ENCODE measurements at regions not wholly inside any gene's neighbourhood (a gene's known extent, or its start where the extent isn't known, plus 50 kb on each side); places are given as distances from the start of the nearest gene placed in this dataset.
"Not testable (repeated sequence)": the region's sequence is repeated elsewhere in the genome, so short reads cannot be mapped to it uniquely, and the experiment has no call there.

DNA sequence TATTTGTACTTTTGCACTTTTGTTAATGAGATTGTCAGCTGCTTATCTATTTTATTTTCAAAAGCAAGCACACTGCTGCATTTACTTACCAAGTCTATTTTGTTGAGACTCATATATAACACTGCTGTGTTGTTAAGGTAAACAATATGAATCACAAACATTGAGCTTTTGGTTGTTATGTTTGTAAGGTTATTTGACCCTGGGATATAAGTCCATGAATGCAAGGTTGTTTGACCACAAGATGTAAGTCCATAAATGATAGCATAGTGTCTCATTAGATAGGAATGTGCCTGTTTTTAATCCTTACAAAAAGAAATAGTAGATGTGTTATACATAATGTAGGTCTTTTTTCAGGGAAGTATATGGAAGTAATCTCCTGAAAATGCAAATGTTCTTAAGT lies 845.9 kb downstream of the CDH9 start:
- no peak for DNase-seq

DNA sequence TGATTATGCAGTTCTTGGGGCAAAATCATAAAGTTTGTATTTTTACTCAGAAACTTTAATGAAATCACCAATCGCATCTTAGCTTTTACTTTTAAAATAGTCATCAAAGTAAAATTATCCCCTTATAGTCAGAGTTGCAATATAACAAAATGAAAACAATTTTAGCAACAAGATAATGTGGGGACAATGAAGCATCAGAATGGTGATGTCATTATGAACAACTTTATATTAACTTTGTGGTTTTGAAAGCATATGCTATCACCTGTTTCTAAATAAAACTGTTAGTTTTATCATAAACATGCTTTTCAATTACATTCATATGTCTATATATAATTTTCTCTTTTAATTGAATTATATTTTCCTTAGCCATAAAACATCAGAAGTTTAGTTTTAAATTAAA lies 856.8 kb downstream of the CDH9 start:
- no peak for DNase-seq

GRCh38 chr5:26148569-26149107 lies 889.7 kb downstream of the CDH9 start:
- no peak for DNase-seq

GRCh38 chr5:26143259-26143658 lies 895.1 kb downstream of the CDH9 start:
- no peak for DNase-seq

- DNase-seq = no peak
Measured at GRCh38 chr5:26121338-26121737, 917.0 kb downstream of the CDH9 start.

DNA sequence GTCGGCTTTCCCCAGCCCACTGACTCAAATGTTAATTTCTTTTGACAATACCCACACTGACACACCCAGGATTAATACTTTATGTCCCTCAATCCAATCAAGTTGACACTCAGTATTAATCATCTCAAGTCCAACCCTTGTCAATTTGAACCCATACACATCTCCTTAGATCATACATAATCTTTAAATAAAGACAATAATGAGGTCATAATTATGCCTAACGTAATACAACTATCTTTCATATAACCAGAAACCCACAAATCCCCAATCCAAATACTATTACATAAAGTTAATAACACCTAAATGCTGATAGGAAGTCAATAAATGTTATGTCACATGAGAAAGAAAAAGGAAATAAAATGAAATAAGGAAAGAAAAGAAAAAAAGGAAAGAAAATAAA lies 934.2 kb downstream of the CDH9 start:
- no peak for DNase-seq

DNA sequence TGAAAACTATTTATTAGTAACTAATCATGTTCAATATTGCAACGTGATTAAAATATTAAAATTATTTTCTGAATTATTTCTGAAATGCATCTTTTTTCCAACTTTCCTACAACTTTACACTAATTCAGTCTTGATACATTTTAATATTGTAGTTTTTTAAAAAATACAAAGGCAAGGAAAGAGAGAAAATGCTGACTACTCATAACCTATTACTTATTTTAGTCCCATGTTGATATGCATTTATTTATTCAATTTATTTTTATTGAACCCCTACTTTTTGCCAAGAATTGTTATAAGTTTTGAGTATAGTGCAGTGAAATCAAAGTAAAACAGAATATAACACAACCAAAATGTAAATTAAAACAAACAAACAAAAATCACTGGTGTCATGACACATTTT lies 978.2 kb downstream of the CDH9 start:
- no peak for DNase-seq

GRCh38 chr5:26054594-26054993 lies 983.8 kb downstream of the CDH9 start:
- DNase-seq = no peak

DNA sequence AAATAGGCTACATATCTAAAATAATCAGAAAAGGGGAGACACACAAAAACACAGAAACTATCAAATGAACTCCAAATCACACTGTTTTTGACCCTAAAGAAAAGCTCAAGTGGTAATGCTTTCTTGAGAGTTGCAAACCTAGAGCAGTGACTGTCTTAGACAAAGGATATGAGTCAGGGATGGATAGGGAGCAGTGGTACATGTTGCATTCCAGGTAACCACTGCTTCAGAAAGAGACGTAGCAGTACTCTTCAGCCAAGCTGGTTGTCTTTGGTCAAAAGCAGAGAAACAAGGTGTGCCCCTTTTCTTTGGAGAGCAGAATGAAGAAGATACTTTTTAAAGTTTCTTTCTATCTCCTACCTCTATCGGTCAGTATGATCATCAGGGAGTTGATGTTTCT lies 1003.6 kb downstream of the CDH9 start:
- no peak for DNase-seq

GRCh38 chr5:26031481-26031880 lies 1006.9 kb downstream of the CDH9 start:
- DNase-seq = no peak

- no peak for DNase-seq
Measured at GRCh38 chr5:26026044-26026443, 1012.3 kb downstream of the CDH9 start.

- no peak for DNase-seq
Measured at GRCh38 chr5:26024774-26025173, 1013.6 kb downstream of the CDH9 start.

DNA sequence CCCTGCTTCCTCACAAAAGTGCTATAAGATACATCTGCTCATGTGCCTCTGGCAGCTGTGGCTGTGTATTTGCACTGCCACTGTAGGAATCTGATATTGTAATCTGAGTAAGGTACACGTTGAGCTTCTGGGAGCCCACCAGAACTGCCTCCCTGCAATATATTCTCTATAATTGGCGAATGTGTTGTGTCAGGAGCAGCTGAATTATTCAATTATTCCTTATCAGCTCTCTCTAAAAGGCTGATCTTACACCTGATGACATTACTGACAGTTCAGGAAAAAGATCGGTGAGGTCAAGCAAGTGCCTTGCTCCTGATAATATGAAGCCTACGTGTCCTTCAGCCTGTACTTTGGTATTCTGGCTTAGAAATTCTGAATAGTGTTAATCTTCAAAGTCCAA lies 1015.0 kb downstream of the CDH9 start:
- DNase-seq = no peak

GRCh38 chr5:26014206-26014605 lies 1024.2 kb downstream of the CDH9 start:
- no peak for DNase-seq

GRCh38 chr5:26012078-26012477 lies 1026.3 kb downstream of the CDH9 start:
- DNase-seq = no peak

- DNase-seq = no peak
Measured at GRCh38 chr5:26009742-26010141, 1028.6 kb downstream of the CDH9 start.

- no peak for DNase-seq
Measured at GRCh38 chr5:26003966-26004365, 1034.4 kb downstream of the CDH9 start.

GRCh38 chr5:25995209-25995608 lies 1043.2 kb downstream of the CDH9 start:
- DNase-seq = no peak

GRCh38 chr5:25993701-25994100 lies 1044.7 kb downstream of the CDH9 start:
- DNase-seq = no peak

GRCh38 chr5:25991639-25992038 lies 1046.7 kb downstream of the CDH9 start:
- no peak for DNase-seq

DNA sequence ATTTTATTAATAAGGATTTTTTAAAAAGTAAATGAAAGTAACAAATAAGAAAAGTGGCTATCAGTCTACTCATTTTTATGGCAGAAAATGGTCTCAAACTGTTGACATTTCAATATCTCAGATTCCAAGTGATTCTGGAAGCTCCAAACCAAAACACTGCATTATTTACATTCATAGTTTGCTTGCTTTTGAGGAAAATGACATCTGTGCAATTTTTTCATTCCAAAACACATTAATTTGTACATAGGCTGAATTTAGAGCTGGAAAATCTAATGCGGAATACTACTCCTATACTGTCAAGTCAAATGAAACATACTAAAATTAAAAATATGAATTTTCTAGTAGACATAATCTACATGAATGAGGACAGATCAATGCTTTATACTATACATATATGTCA lies 1047.6 kb downstream of the CDH9 start:
- DNase-seq = no peak

DNA sequence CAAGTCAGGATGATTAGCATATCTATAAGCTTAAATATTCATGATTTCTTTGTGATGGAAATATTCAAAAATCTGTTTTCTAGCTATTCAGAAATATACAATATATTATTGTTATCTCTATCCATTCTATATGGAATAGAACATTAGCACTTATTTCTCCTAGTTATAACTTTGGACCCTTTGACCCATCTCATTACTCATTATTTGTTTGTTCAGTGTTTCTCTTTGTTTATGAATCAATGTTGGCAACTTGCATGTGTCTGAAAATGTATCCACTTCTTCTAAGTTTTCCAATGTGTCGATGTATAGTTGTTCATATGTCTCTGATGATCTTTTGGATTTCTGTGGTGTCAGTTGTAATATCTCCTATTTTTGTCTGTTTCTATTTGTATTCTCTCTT lies 1059.3 kb downstream of the CDH9 start:
- no peak for DNase-seq

DNA sequence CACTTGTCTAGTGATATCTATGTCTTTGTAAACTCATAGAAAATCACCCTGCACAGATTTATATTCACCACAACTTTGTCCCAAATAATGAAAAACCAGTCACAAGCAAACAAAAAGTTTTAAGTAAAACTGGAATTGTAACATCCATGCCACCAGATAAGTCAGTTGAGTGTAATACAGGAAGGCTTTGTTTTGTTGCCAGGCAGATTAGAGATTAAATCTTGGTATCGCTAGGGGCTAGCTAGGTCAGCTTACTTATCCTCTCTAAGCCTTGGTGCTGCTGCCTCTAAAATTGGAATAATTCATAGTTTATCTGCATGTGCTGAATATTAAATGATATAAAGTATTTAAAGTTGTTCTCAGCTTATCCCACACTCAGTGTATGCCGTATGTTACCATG lies 1062.5 kb downstream of the CDH9 start:
- no peak for DNase-seq

DNA sequence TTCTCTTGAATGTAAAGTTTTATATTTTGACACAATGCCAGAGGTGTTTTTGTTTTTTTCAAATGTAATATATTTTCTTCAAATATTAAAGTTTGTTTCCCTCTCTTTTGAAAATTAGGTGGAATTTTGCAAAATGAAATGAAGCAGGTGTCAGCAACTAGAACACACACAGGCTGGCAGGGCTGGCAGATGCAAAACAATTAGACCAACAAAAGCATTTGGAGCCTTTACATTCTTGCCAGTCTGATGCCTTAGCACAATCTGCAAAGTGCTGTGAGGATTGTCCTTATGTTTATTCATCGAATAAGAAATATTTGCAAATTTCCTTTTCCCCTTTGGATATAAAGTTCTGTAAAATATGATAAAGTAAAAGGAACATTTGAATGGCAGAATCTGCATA lies 1063.9 kb downstream of the CDH9 start:
- DNase-seq = no peak

DNA sequence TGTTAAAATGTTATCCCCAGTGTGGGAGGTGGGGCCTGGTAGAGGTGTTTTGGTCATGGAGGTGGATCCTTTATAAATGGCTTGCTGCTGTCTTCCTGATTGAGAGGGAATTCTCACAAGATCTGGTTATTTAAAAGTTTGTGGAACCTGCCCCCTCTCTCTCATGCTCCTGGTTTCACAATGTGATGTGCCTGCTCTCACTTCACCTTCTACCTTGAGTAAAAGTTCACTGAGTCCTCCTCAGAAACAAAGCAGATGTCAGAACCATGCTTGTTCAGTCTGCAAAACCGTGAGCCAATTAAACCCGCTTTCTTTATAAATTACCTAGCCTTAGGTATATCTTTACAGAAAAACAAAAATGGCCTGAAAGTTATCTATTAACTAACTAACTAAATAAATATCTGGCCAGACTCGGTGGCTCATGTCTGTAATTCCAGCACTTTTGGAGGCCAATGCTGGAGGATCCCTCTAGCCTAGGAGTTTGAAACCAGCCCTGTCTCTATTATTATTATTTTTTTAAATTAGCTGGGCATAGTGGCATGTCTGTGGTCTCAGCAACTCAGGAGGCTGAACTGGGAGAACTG lies 1067.4 kb downstream of the CDH9 start:
- no peak for DNase-seq

DNA sequence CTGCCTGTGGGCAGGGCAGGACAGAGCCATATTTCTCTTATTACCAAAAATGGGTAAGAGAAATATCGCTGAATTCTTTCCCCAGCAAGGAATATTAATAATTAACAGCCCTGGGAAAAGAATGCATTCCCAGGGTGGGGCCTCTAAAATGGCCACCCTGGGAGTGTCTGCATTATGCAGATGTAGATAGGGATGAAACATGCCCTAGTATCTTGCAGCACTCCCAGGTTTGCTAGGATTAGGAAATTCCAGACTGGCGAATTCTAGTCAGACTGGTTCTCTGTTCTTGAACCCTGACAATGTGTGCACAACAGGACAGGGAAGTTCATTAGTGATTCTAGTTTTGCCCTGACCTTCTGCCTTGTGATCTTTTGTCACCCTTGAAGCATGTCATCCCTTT lies 1069.3 kb downstream of the CDH9 start:
- DNase-seq = not testable (repeated sequence)

Data from NCI-H2081 treated with DMSO at 0.1 percent for 48 hours (cell line).